HG02763 (cell line): ENCODE measurements at regions not wholly inside any gene's neighbourhood (a gene's known extent, or its start where the extent isn't known, plus 50 kb on each side); places are given as distances from the start of the nearest gene placed in this dataset.

Source experiments
- ATAC-seq: cut with Tn5 transposase; IDR thresholded peaks from one replicate; pipeline ENCODE4 v1.9.1; 2021; ENCODE audit warnings: mild to moderate bottlenecking, moderate library complexity; ENCODE audit not compliant: unreplicated experiment

GRCh38 chr4:100852326-100852725, 334.5 kb upstream of the EMCN start:
- no peak for ATAC-seq

DNA sequence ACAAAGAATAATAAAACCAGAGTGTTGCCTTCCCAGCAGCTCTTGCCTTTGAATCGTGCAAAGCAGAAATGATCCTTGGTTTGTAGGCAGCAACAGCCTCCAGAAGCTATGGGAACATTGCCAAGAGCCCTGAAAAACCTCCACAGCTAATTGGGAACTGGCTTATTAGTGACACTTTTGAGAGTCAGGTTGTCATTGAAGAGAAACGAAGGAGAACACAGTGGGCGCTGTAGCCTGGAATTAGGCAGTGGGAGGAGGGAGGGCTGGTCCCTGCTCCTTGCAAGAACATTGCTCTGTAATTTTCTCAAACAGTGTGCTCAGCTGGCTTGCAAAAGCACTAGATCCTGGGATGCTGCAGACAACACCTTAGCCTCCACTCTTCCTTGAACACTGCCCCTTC, 331.5 kb upstream of the EMCN start:
- ATAC-seq = no peak

GRCh38 chr4:100848841-100849240, 331.0 kb upstream of the EMCN start:
- ATAC-seq = peak; percentile 65

DNA sequence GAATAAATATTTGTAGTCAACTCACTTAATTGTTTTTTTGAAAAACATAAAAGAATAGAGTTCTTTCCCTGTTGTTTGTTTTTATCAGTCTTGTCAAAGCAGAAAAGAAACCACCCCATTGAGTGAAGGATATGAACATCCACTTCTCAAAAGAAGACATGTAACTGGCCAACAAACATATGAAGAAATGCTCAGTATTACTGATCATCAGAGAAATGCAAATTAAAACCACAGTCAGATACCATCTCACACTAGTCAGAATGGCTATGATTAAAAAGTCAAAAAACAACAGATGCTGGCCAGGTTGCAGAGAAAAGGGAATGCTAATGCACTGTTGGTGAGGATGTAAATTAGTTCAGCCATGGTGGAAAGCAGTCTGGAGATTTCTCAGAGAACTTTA, 326.1 kb upstream of the EMCN start:
- peak; percentile 49 for ATAC-seq

GRCh38 chr4:100842856-100843255, 325.0 kb upstream of the EMCN start:
- no peak for ATAC-seq

GRCh38 chr4:100841911-100842310, 324.1 kb upstream of the EMCN start:
- ATAC-seq = no peak

GRCh38 chr4:100839712-100840111, 321.9 kb upstream of the EMCN start:
- ATAC-seq = no peak

- no peak for ATAC-seq
Observed at GRCh38 chr4:100838286-100838685, 320.5 kb upstream of the EMCN start.

DNA sequence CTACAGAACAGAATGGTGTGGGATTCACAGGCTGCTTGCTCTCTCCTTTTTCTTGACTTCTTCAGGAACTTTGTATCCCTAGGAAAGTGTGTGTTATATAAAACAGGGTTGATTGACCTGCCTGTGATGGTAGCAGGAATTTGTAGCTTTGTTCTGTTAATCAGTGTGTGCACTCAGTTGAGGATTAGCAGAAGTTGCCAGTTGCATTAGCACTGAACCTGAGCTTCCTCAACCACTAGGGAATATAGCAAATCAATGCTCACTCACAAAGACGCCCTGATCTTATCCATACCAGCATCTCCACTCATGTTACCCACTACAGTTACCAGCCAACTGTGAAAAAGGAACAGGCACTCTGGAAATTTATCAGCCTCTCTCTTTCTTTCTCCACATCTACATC, 319.1 kb upstream of the EMCN start:
- no peak for ATAC-seq

DNA sequence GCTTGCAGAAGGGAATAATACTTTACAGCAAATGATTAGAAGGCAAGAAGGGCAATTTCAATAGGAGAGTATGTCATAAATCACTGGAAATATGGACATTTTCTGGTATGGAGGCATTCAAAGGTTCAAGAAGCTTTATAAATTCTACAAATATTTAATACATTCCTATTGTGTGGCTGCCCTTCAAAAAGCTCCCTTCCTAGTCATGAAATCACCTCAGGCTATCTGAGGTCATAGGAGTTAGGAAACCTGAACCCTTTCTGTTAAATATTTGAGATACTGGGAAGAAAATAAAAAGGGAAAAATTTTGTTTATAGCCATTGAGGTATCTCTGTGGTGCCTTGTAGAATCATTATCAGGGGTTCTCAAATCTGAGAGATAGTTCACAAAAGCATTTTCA, 316.8 kb upstream of the EMCN start:
- no peak for ATAC-seq

DNA sequence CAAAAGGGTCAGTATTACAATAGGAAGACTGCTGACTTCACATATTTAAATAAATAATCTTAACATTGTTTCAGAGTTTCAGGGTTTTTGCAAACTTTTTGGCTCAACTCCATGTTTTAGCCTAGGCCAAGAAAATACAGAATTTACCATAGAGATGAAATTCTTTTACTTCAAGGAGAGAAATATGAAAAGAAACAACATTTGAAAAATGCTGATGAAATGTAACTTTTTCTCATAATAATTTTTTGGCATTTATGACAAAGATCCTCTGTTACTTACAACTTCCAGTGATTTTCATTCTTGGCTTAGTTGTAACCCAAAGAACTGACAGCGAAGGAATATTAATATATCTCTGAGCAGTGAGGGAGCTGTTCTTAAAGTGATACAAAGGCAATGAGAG, 316.1 kb upstream of the EMCN start:
- no peak for ATAC-seq

GRCh38 chr4:100828986-100829685, 311.3 kb upstream of the EMCN start:
- no peak for ATAC-seq

DNA sequence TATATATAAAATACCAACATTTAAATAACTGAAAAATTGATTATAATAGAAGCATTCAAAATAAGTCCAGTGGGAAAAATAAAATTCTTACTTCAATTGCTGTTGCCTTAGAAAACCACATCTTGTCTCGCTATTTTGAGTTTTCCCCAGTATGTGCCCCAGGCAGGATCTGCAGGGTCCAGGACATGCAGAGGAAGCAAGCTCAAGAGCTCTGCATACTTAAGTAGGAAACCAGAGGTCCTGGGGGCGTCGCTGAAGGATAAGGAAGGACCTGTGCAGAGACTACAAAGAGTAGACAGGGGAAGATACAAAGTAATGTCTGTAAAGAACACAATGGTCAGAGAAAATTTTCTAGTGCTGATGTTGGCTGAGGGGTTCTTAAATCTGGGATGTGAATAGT, 310.5 kb upstream of the EMCN start:
- no peak for ATAC-seq

- ATAC-seq = no peak
Observed at GRCh38 chr4:100827756-100828155, 309.9 kb upstream of the EMCN start.

- ATAC-seq = no peak
Observed at GRCh38 chr4:100826808-100827548, 309.2 kb upstream of the EMCN start.

- ATAC-seq = no peak
Observed at GRCh38 chr4:100826067-100826466, 308.2 kb upstream of the EMCN start.

- ATAC-seq = peak; percentile 2
Observed at GRCh38 chr4:100823993-100824323, 306.1 kb upstream of the EMCN start.

- peak; percentile 76 for ATAC-seq
Observed at GRCh38 chr4:100823066-100823992, 305.5 kb upstream of the EMCN start.

GRCh38 chr4:100820249-100820648, 302.4 kb upstream of the EMCN start:
- ATAC-seq = no peak

GRCh38 chr4:100819505-100819904, 301.7 kb upstream of the EMCN start:
- no peak for ATAC-seq

- no peak for ATAC-seq
Observed at GRCh38 chr4:100816436-100817045, 298.7 kb upstream of the EMCN start.
